Peyer's patch (tissue), 4 donors: ENCODE measurements at regions not wholly inside any gene's neighbourhood (a gene's known extent, or its start where the extent isn't known, plus 50 kb on each side); places are given as distances from the start of the nearest gene placed in this dataset.

ENCODE experiments used
- DNase-seq, 3 donors: peaks; one replicate each; pipeline ENCODE4 v3.0.0-alpha.2; 2017 to 2019
- H3K27ac ChIP-seq, 4 donors: fragments of 200-600 bp; sonication (generic); one replicate each; pipeline ENCODE4 v1.5.1; 2016 to 2019
- H3K27me3 ChIP-seq, 2 donors: fragments of 200-600 bp; sonication (generic); one replicate each; pipeline ENCODE4 v1.5.1; 2019
- H3K36me3 ChIP-seq, 3 donors: fragments of 200-600 bp; sonication (generic); one replicate each; pipeline ENCODE4 v1.5.1; 2016 to 2019
- H3K4me1 ChIP-seq, 4 donors: fragments of 200-600 bp; sonication (generic); one replicate each; pipeline ENCODE4 v1.5.1; 2016 to 2019
- H3K4me3 ChIP-seq, 4 donors: fragments of 200-600 bp; sonication (generic); 1 replicate in 3 of 4; 2 replicates in 1 of 4; pipeline ENCODE4 v1.5.1; 2016 to 2019; ENCODE audit warnings: mild to moderate bottlenecking in 1 of 4
- H3K9me3 ChIP-seq, 4 donors: fragments of 200-600 bp; sonication (generic); one replicate each; pipeline ENCODE4 v1.5.1; 2016 to 2019; ENCODE audit warnings: mild to moderate bottlenecking in 1 of 4
- CTCF ChIP-seq, 6 experiments: fragments of 450-650 bp in 4 of 6; fragments of 200-600 bp in 2 of 6; sonication (generic) in 1 of 6; IDR thresholded peaks; one replicate each; pipeline ENCODE4 v1.5.1; 2017 to 2019; ENCODE audit warnings: antibody characterized with exemption in 6 of 6, mild to moderate bottlenecking in 3 of 6, moderate library complexity in 1 of 6
- POLR2A ChIP-seq, 2 donors: fragments of 450-650 bp; IDR thresholded peaks; one replicate each; pipeline ENCODE4 v1.5.1; 2017; ENCODE audit warnings: antibody characterized with exemption in 2 of 2, mild to moderate bottlenecking in 2 of 2, moderate library complexity in 2 of 2

- no peak for DNase-seq
- H3K27ac ChIP-seq: no peak overlapping the region
- no peaks in the 10 kb centered on the region for H3K36me3 ChIP-seq
- no peaks in the 10 kb centered on the region for H3K9me3 ChIP-seq
- TF ChIP-seq POLR2A (IDR thresholded peaks at IDR 0.05) (no peak), CTCF (IDR thresholded peaks at IDR 0.05) (no peak)
- no peaks in the 10 kb centered on the region for H3K4me1 ChIP-seq
- H3K27me3 ChIP-seq: no peaks in the 10 kb centered on the region
- no peak overlapping the region for H3K4me3 ChIP-seq
Measured at GRCh38 chr12:105699209-105699608, 368.7 kb downstream of the C12orf75 start.

GRCh38 chr12:105704787-105705186, 374.3 kb downstream of the C12orf75 start:
- no peak for TF ChIP-seq POLR2A (IDR thresholded peaks at IDR 0.05)
- no peak for TF ChIP-seq CTCF (IDR thresholded peaks at IDR 0.05)
- Histone ChIP-seq H3K27me3 (no peaks in the 10 kb centered on the region), H3K4me1 (no peaks in the 10 kb centered on the region), H3K9me3 (no peaks in the 10 kb centered on the region), H3K27ac (no peak overlapping the region), H3K36me3 (no peaks in the 10 kb centered on the region), H3K4me3 (no peak overlapping the region)
- no peak for DNase-seq

- H3K36me3 ChIP-seq: no peaks in the 10 kb centered on the region
- DNase-seq: no peak
- no peaks in the 10 kb centered on the region for H3K9me3 ChIP-seq
- H3K4me3 ChIP-seq: no peak overlapping the region
- no peaks in the 10 kb centered on the region for H3K4me1 ChIP-seq
- TF ChIP-seq POLR2A (IDR thresholded peaks at IDR 0.05) (no peak), CTCF (IDR thresholded peaks at IDR 0.05) (no peak)
- H3K27ac ChIP-seq: no peak overlapping the region
- H3K27me3 ChIP-seq: no peaks in the 10 kb centered on the region
Measured at GRCh38 chr12:105705235-105705634, 374.7 kb downstream of the C12orf75 start.

GRCh38 chr12:105705765-105706164, 375.3 kb downstream of the C12orf75 start:
- no peaks in the 10 kb centered on the region for H3K4me1 ChIP-seq
- H3K36me3 ChIP-seq: no peaks in the 10 kb centered on the region
- TF ChIP-seq POLR2A (IDR thresholded peaks at IDR 0.05) (no peak), CTCF (IDR thresholded peaks at IDR 0.05) (peak in 4 of 6 experiments; percentile 40 to 60 (median 56))
- peak in 1 of 3 donors; percentile 54 for DNase-seq
- H3K27ac ChIP-seq: no peak overlapping the region
- H3K9me3 ChIP-seq: no peaks in the 10 kb centered on the region
- H3K4me3 ChIP-seq: no peak overlapping the region
- no peaks in the 10 kb centered on the region for H3K27me3 ChIP-seq

- no peak for TF ChIP-seq POLR2A (IDR thresholded peaks at IDR 0.05)
- TF ChIP-seq CTCF (IDR thresholded peaks at IDR 0.05): no peak
- H3K9me3 ChIP-seq: no peaks in the 10 kb centered on the region
- H3K36me3 ChIP-seq: no peaks in the 10 kb centered on the region
- no peak overlapping the region for H3K27ac ChIP-seq
- DNase-seq: no peak
- no peaks in the 10 kb centered on the region for H3K27me3 ChIP-seq
- no peak overlapping the region for H3K4me3 ChIP-seq
- no peaks in the 10 kb centered on the region for H3K4me1 ChIP-seq
Measured at GRCh38 chr12:105706321-105706972, 376.0 kb downstream of the C12orf75 start.

- Histone ChIP-seq H3K27me3 (no peaks in the 10 kb centered on the region), H3K4me1 (no peaks in the 10 kb centered on the region), H3K9me3 (no peaks in the 10 kb centered on the region), H3K36me3 (no peaks in the 10 kb centered on the region), H3K27ac (no peak overlapping the region), H3K4me3 (no peak overlapping the region)
- DNase-seq: no peak
- TF ChIP-seq CTCF (IDR thresholded peaks at IDR 0.05): no peak
- TF ChIP-seq POLR2A (IDR thresholded peaks at IDR 0.05): no peak
Measured at GRCh38 chr12:105706973-105707334, 376.5 kb downstream of the C12orf75 start.
